K562 (cell line): ENCODE measurements at regions not wholly inside any gene's neighbourhood (a gene's known extent, or its start where the extent isn't known, plus 50 kb on each side); places are given as distances from the start of the nearest gene placed in this dataset.

Source experiments
- ATAC-seq: fragments of 200-7000 bp; cut with Tn5 transposase; 3 replicates; pipeline ENCODE4 v1.9.1; 2020; ENCODE audit warnings: moderate library complexity
- BruUV-seq: library from RNA; stranded (reverse); fragments of 400-500 nt; replicated peaks from 2 replicates; lab custom pipeline; 2021; lab: Mats Ljungman, UMichigan
- CTCF ChIA-PET: fragments of 300-600 bp; formaldehyde crosslinking; extraction: SDS; loops from one replicate; lab custom pipeline; 2021; ENCODE audit warnings: low intra/inter-chr PET ratio; lab: Yijun Ruan, JAX
- POLR2A ChIA-PET: fragments of 300-600, 350-650 bp; sonication (Branson Sonifier 250); formaldehyde crosslinking; extraction: SDS; loops from one replicate; lab custom pipeline; 2021; ENCODE audit warnings: antibody characterized with exemption, inconsistent platforms; lab: Yijun Ruan, JAX
- DNase-seq, 4 experiments: peaks; one replicate each; pipeline versions ENCODE4 v3.0.0 to v3.0.0-alpha.2; 2011 to 2018; ENCODE audit warnings: low spot score in 3 of 4, mixed read lengths in 3 of 4; ENCODE audit errors: extremely low read depth in 1 of 4
- FAIRE-seq: peaks from 2 replicates; lab custom pipeline; 2011; peaks lifted over from hg19 to GRCh38; lab: Jason Lieb, UNC
- H2AFZ ChIP-seq: 2 replicates; pipeline ENCODE4 v1.6.0; 2011; ENCODE audit warnings: low read depth, low read length, control low read depth, inconsistent platforms
- H3K27ac ChIP-seq: fragments of 200-600 bp; 3 replicates; pipeline ENCODE4 v1.8.0; 2011; ENCODE audit warnings: low read depth, mild to moderate bottlenecking, control low read depth, inconsistent platforms, low read length, moderate library complexity, mixed read lengths; ENCODE audit errors: extremely low read depth
- H3K27me3 ChIP-seq, 2 experiments: fragments of 300-600 bp in 1 of 2; 2 replicates in 1 of 2; 3 replicates in 1 of 2; pipeline versions ENCODE4 v1.6.0 to v1.8.0; 2011; ENCODE audit warnings: inconsistent platforms in 2 of 2, low read length in 2 of 2, mild to moderate bottlenecking in 1 of 2, mixed read lengths in 1 of 2, moderate library complexity in 1 of 2; ENCODE audit not compliant: control insufficient read depth in 2 of 2, insufficient read depth in 2 of 2
- H3K36me3 ChIP-seq: fragments of 300-600 bp; 3 replicates; pipeline ENCODE4 v1.8.0; 2011; ENCODE audit warnings: mild to moderate bottlenecking, low read length, inconsistent platforms; ENCODE audit not compliant: control insufficient read depth, insufficient read depth
- H3K4me1 ChIP-seq, 2 experiments: fragments of 200-600 bp in 1 of 2; replicated peaks in 1 of 2; 2 replicates in 1 of 2; 3 replicates in 1 of 2; pipeline versions ENCODE4 v1.5.1 to v1.8.0; 2011; ENCODE audit warnings: inconsistent platforms in 2 of 2, low read length in 2 of 2, mild to moderate bottlenecking in 1 of 2, mixed read lengths in 1 of 2, moderate library complexity in 1 of 2; ENCODE audit not compliant: control insufficient read depth in 2 of 2, insufficient read depth in 2 of 2
- H3K4me2 ChIP-seq: 2 replicates; pipeline ENCODE4 v1.6.1; 2011; ENCODE audit warnings: low read length, control low read depth, inconsistent platforms, mixed read lengths; ENCODE audit not compliant: insufficient read depth
- H3K4me3 ChIP-seq: fragments of 200-600 bp; sonication (generic), shearing (Covaris generic); 2 replicates; pipeline ENCODE4 v1.5.1; 2016; ENCODE audit warnings: control low read depth, inconsistent platforms
- H3K79me2 ChIP-seq: fragments of 200-600 bp; 3 replicates; pipeline ENCODE4 v1.8.0; 2011; ENCODE audit warnings: low read length, inconsistent platforms; ENCODE audit not compliant: control insufficient read depth, insufficient read depth
- H3K9ac ChIP-seq, 2 experiments: 2 replicates each; pipeline versions ENCODE4 v1.6.0 to v1.6.1; 2011; ENCODE audit warnings: low read depth in 2 of 2, low read length in 2 of 2, control low read depth in 1 of 2, inconsistent platforms in 1 of 2, mild to moderate bottlenecking in 1 of 2, mixed read lengths in 1 of 2; ENCODE audit not compliant: insufficient read depth in 1 of 2
- H3K9me1 ChIP-seq: one replicate; pipeline ENCODE4 v1.6.0; 2011; ENCODE audit warnings: inconsistent platforms, mild to moderate bottlenecking, low read length, moderate library complexity; ENCODE audit not compliant: control insufficient read depth, insufficient read depth
- H3K9me3 ChIP-seq: replicated peaks from 2 replicates; pipeline ENCODE4 v1.5.1; 2011; ENCODE audit warnings: low read depth, low read length, inconsistent platforms; ENCODE audit not compliant: control insufficient read depth, insufficient read depth
- H4K20me1 ChIP-seq: replicated peaks from 2 replicates; pipeline ENCODE4 v1.6.1; 2011; ENCODE audit warnings: low read length, inconsistent platforms, mixed read lengths; ENCODE audit not compliant: control insufficient read depth, insufficient read depth
- CREM ChIP-seq: IDR thresholded peaks from 2 replicates; pipeline ENCODE4 v1.6.1; 2014; ENCODE audit warnings: antibody characterized with exemption, low read depth
- FOXM1 ChIP-seq, 2 experiments: fragments of 450-650 bp in 1 of 2; sonication (generic) in 1 of 2; formaldehyde crosslinking in 1 of 2; IDR thresholded peaks; 2 replicates each; pipeline versions ENCODE4 v1.6.1 to v1.9.0; 2017 to 2022; ENCODE audit warnings: low read depth in 2 of 2, mild to moderate bottlenecking in 2 of 2, missing genetic modification reagents in 1 of 2, moderate library complexity in 1 of 2
- HNRNPK ChIP-seq: fragments of 200-400 bp; formaldehyde crosslinking; IDR thresholded peaks from one replicate; pipeline ENCODE4 v1.6.1; 2018; ENCODE audit warnings: mild to moderate bottlenecking, low read depth, low read length; ENCODE audit not compliant: poor library complexity, severe bottlenecking
- KAT2B ChIP-seq: IDR thresholded peaks from one replicate; pipeline ENCODE4 v1.6.1; 2012; ENCODE audit warnings: low read depth, mild to moderate bottlenecking, control low read depth, inconsistent platforms, low read length, moderate library complexity
- MCM7 ChIP-seq, 2 experiments: fragments of 450-650 bp; IDR thresholded peaks; 2 replicates each; pipeline ENCODE4 v1.6.1; 2016 to 2018
- MTF1 ChIP-seq: fragments of 250-450 bp; sonication (Bioruptor Pico); IDR thresholded peaks from 2 replicates; pipeline ENCODE4 v1.9.0; 2021; ENCODE audit warnings: moderate library complexity, mild to moderate bottlenecking, inconsistent platforms, borderline replicate concordance
- TEAD1 ChIP-seq, 2 experiments: fragments of 450-650 bp in 1 of 2; sonication (generic) in 1 of 2; formaldehyde crosslinking; IDR thresholded peaks; 2 replicates each; pipeline versions ENCODE4 v1.4.0 to v1.8.0; 2020 to 2022; ENCODE audit warnings: mild to moderate bottlenecking in 2 of 2, missing genetic modification reagents in 1 of 2
- TGIF2 ChIP-seq: sonication (generic); formaldehyde crosslinking; IDR thresholded peaks from 2 replicates; pipeline ENCODE4 v1.8.1; 2022; ENCODE audit warnings: mild to moderate bottlenecking, missing genetic modification reagents, moderate library complexity
- XRCC3 ChIP-seq: fragments of 450-650 bp; IDR thresholded peaks from 2 replicates; pipeline ENCODE4 v1.6.1; 2017; ENCODE audit warnings: mild to moderate bottlenecking, moderate library complexity
- WGBS: fragments of 100-300 bp; shearing (Covaris generic); methylation state at CpG from one replicate; pipeline ENCODE4 v1.1.6; 2016; ENCODE audit warnings: low coverage, mixed read lengths; ENCODE audit not compliant: insufficient coverage; ENCODE audit errors: missing lambda C conversion rate; 5-methylcytosine and 5-hydroxymethylcytosine counted together
- in situ Hi-C: fragments of 300-500 bp; cut with MboI; formaldehyde crosslinking; loops from 4 replicates; pipeline ENCODE4 v1.15.0; 2018; ENCODE audit warnings: inconsistent platforms, mixed read lengths
- intact Hi-C: fragments of 100-400 bp; cut with micrococcal nuclease; formaldehyde crosslinking; loops from 2 replicates; pipeline ENCODE4 v1.14.2; 2022
- TF ChIP-seq, protein P1 (sequence below): fragments of 250-450 bp; sonication (Bioruptor Pico); IDR thresholded peaks from 2 replicates; pipeline ENCODE4 v1.8.0; 2022; ENCODE audit warnings: inconsistent platforms
- TF ChIP-seq, protein P2 (sequence below): sonication (generic); formaldehyde crosslinking; IDR thresholded peaks from 2 replicates; pipeline ENCODE4 v1.8.1; 2023; ENCODE audit warnings: mild to moderate bottlenecking, missing genetic modification reagents
- TF ChIP-seq, protein P3 (sequence below): fragments of 450-650 bp; IDR thresholded peaks from 2 replicates; pipeline ENCODE4 v1.6.1; 2016; ENCODE audit warnings: antibody characterized with exemption
- TF ChIP-seq, protein P4 (sequence below): fragments of 450-650 bp; IDR thresholded peaks from 2 replicates; pipeline ENCODE4 v1.6.1; 2016; ENCODE audit warnings: borderline replicate concordance

DNA sequence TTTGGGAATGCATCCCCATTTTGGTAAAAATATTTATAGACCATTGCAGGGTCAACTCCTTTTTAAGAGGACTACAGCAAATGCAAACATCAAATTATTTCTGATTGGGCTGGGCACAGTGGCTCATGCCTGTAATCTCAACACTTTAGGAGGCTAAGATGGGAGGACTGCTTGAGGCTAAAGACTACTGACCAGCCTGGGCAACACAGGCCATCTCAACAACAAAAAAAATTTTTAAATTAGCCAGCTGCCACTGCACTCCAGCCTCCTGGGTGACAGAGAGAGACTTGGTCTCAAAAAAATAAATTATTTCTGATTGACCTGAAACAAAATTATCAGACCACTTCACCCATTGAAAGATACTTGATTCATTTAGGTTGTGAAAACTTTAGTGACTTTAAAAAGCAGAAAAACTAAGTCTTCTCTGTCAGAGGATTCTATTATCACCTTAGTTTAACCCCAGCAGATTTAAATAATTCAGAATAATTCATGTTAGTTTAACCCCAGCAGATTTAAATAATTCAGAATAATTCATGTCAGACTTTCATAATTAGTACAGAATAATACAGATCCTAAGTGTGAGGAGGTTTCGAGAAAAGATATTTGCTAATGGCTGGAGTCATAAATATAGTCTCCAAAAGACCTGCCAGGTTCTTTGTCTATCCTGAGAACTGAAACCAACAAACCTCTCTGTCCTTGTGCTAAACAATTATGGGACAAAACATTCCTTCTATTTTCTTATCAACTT, 183.6 kb upstream of the STT3B start (continued):
- TF ChIP-seq, protein P1, sequence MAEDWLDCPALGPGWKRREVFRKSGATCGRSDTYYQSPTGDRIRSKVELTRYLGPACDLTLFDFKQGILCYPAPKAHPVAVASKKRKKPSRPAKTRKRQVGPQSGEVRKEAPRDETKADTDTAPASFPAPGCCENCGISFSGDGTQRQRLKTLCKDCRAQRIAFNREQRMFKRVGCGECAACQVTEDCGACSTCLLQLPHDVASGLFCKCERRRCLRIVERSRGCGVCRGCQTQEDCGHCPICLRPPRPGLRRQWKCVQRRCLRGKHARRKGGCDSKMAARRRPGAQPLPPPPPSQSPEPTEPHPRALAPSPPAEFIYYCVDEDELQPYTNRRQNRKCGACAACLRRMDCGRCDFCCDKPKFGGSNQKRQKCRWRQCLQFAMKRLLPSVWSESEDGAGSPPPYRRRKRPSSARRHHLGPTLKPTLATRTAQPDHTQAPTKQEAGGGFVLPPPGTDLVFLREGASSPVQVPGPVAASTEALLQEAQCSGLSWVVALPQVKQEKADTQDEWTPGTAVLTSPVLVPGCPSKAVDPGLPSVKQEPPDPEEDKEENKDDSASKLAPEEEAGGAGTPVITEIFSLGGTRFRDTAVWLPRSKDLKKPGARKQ (CRISPR knock-in tag) = no peak
- TF ChIP-seq CREM = no peak
- no peak for TF ChIP-seq HNRNPK
- TF ChIP-seq, protein P2, sequence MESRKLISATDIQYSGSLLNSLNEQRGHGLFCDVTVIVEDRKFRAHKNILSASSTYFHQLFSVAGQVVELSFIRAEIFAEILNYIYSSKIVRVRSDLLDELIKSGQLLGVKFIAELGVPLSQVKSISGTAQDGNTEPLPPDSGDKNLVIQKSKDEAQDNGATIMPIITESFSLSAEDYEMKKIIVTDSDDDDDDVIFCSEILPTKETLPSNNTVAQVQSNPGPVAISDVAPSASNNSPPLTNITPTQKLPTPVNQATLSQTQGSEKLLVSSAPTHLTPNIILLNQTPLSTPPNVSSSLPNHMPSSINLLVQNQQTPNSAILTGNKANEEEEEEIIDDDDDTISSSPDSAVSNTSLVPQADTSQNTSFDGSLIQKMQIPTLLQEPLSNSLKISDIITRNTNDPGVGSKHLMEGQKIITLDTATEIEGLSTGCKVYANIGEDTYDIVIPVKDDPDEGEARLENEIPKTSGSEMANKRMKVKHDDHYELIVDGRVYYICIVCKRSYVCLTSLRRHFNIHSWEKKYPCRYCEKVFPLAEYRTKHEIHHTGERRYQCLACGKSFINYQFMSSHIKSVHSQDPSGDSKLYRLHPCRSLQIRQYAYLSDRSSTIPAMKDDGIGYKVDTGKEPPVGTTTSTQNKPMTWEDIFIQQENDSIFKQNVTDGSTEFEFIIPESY (CRISPR knock-in tag) = no peak

DNA sequence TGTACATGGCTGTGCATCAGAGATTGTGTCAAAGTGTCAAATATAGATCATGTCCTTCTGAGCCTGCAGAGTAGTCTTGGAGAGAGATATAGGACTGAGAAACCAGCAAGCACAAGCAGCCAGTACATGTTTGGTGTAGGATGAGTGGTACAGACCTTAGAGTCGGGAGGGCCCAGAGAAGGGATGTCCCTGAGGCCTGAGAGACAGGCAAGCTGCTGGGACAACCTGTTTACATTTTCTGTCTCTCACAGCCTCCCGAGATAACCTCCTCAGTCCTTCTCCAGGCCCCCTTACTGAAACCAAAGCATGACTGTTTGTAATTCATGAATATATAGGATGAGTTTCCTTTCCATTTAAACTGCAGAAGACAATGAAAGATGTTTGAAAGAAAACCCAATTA, 182.4 kb upstream of the STT3B start:
- intact Hi-C loops (loop anchor here (10.0 kb wide), 1 partner anchor 344 kb away; no protein-coding TSS in a partner anchor), in situ Hi-C loops (no loop called here)
- Histone ChIP-seq H3K9me3 (no peaks in the 10 kb centered on the region), H3K9ac (no peak overlapping the region), H3K36me3 (no peaks in the 10 kb centered on the region), H3K9me1 (no peaks in the 10 kb centered on the region), H3K4me3 (no peak overlapping the region), H4K20me1 (no peaks in the 10 kb centered on the region), H3K27ac (no peak overlapping the region), H3K27me3 (no peaks in the 10 kb centered on the region), H3K4me1 (no peaks in the 10 kb centered on the region), H3K79me2 (no peaks in the 10 kb centered on the region), H3K4me2 (no peak overlapping the region), H2AFZ (no peak overlapping the region)
- POLR2A ChIA-PET = no interaction called here
- WGBS = 0% methylated on average over 2 of the region's 2 CpGs
- FAIRE-seq (no peak), ATAC-seq (no peak), DNase-seq (no peak)
- CTCF ChIA-PET = no interaction called here
- BruUV-seq = no TSS peak
- TF ChIP-seq, protein P3, sequence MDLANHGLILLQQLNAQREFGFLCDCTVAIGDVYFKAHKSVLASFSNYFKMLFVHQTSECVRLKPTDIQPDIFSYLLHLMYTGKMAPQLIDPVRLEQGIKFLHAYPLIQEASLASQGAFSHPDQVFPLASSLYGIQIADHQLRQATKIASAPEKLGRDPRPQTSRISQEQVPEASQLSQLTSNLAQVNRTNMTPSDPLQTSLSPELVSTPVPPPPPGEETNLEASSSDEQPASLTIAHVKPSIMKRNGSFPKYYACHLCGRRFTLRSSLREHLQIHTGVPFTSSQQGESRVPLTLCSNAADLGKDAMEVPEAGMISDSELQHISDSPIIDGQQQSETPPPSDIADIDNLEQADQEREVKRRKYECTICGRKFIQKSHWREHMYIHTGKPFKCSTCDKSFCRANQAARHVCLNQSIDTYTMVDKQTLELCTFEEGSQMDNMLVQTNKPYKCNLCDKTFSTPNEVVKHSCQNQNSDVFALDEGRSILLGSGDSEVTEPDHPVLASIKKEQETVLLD = no peak
- TF ChIP-seq XRCC3 (no peak), FOXM1 (IDR thresholded peaks at IDR 0.05; ENCODE audit: low read depth) (no peak), FOXM1 (CRISPR knock-in tag; IDR thresholded peaks at IDR 0.05; ENCODE audit: low read depth) (no peak), MTF1 (CRISPR knock-in tag) (no peak), TGIF2 (CRISPR knock-in tag) (no peak), MCM7 (IDR thresholded peaks at IDR 0.05) (no peak), KAT2B (no peak), TEAD1 (CRISPR knock-in tag; IDR thresholded peaks at IDR 0.05) (no peak)
- TF ChIP-seq, protein P4, sequence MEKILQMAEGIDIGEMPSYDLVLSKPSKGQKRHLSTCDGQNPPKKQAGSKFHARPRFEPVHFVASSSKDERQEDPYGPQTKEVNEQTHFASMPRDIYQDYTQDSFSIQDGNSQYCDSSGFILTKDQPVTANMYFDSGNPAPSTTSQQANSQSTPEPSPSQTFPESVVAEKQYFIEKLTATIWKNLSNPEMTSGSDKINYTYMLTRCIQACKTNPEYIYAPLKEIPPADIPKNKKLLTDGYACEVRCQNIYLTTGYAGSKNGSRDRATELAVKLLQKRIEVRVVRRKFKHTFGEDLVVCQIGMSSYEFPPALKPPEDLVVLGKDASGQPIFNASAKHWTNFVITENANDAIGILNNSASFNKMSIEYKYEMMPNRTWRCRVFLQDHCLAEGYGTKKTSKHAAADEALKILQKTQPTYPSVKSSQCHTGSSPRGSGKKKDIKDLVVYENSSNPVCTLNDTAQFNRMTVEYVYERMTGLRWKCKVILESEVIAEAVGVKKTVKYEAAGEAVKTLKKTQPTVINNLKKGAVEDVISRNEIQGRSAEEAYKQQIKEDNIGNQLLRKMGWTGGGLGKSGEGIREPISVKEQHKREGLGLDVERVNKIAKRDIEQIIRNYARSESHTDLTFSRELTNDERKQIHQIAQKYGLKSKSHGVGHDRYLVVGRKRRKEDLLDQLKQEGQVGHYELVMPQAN = no peak
